ENCODE measurements at regions not wholly inside any gene's neighbourhood (a gene's known extent, or its start where the extent isn't known, plus 50 kb on each side); places are given as distances from the start of the nearest gene placed in this dataset.

DNA sequence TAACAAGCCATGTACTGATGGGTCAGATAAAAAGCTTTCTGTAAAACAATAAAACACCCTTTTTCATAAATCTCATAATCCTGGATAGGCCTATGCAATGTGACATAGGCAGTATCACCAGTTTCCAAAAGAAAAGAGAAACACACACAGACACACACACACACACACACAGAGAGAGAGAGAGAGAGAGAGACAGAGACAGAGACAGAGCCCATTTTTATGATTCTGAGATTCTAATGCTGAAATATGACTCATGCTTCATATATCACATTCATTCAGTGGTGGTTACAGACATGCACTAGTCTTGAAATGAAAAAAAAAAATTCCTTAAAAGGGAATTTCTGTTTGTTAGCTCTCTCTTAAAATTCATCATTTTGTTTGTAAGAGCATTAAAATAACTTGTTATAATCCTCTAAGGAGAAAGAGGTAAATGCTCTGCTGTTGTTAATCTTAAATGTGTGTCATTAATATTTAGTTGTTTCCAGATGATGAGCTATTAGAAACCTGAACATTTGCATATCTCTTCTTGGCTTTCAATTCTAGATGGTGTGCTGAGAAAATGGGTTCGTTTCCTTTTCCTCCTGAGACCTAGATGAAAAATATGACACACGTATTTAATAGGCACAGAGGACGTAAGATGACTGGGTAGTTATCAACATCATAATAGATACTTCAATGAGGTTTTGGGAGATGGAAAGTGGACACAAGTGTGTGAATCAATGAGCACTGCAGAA lies 1598.7 kb upstream of the ACVR2A start:
- TF ChIP-seq, protein P1, sequence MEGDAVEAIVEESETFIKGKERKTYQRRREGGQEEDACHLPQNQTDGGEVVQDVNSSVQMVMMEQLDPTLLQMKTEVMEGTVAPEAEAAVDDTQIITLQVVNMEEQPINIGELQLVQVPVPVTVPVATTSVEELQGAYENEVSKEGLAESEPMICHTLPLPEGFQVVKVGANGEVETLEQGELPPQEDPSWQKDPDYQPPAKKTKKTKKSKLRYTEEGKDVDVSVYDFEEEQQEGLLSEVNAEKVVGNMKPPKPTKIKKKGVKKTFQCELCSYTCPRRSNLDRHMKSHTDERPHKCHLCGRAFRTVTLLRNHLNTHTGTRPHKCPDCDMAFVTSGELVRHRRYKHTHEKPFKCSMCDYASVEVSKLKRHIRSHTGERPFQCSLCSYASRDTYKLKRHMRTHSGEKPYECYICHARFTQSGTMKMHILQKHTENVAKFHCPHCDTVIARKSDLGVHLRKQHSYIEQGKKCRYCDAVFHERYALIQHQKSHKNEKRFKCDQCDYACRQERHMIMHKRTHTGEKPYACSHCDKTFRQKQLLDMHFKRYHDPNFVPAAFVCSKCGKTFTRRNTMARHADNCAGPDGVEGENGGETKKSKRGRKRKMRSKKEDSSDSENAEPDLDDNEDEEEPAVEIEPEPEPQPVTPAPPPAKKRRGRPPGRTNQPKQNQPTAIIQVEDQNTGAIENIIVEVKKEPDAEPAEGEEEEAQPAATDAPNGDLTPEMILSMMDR (conservative IDR thresholded peaks at IDR 0.05; ENCODE audit: low read depth, low read length), result no peak
- TF ChIP-seq EZH2 (IDR thresholded peaks at IDR 0.05; ENCODE audit: borderline replicate concordance, low read depth, low read length, poor library complexity, severe bottlenecking), result no peak
